22Rv1 (cell line): ENCODE measurements at regions not wholly inside any gene's neighbourhood (a gene's known extent, or its start where the extent isn't known, plus 50 kb on each side); places are given as distances from the start of the nearest gene placed in this dataset.

Experiments
- CTCF ChIP-seq: fragments of 450-650 bp; IDR thresholded peaks from 2 replicates; pipeline ENCODE4 v1.5.1; 2017; ENCODE audit warnings: mild to moderate bottlenecking
- ZFX ChIP-seq: fragments of 450-650 bp; IDR thresholded peaks from 2 replicates; pipeline ENCODE4 v1.6.1; 2017; ENCODE audit warnings: antibody characterized with exemption, borderline replicate concordance

- TF ChIP-seq CTCF, result no peak
- TF ChIP-seq ZFX, result no peak
Observed at GRCh38 chr7:156376317-156376716, 264.3 kb upstream of the RNF32 start.
